ENCODE measurements at regions not wholly inside any gene's neighbourhood (a gene's known extent, or its start where the extent isn't known, plus 50 kb on each side); places are given as distances from the start of the nearest gene placed in this dataset.

DNA sequence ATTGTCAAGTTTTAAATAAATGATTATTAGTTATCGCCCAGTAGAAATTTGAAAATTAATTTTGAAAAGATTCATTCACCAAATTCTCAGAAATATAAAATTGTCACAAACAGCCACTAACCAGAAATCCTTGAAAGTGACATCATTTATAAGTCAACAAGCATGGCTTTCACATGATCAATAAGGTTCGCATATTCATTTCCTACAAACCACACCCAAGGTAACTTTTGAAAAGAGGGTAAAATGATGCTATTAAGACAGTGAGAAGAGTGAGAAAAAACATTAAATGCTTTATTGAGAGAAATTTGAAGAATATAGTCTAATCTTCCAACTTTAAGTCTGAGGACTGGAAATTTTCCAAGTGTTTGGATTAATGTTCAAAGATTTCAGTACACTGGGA lies 263.6 kb upstream of the ALCAM start:
- Histone ChIP-seq H4K91ac (ENCODE audit: insufficient read length, low read depth, low read length) (no peak overlapping the region), H3K79me1 (ENCODE audit: insufficient read depth, low read depth, low read length, poor library complexity, severe bottlenecking) (no peaks in the 10 kb centered on the region), H2AFZ (ENCODE audit: low read length) (no peak overlapping the region), H2BK12ac (ENCODE audit: insufficient read length, low read depth, low read length) (no peak overlapping the region), H3K9me3 (ENCODE audit: control insufficient read depth, low read depth, low read length) (no peaks in the 10 kb centered on the region), H3K14ac (ENCODE audit: insufficient read depth, low read length) (no peak overlapping the region), H2AK5ac (ENCODE audit: insufficient read length, low read length) (no peak overlapping the region), H3K56ac (ENCODE audit: insufficient read length, low read depth, low read length) (no peak overlapping the region), H2BK15ac (ENCODE audit: low read depth, low read length) (no peak overlapping the region), H3K23me2 (ENCODE audit: insufficient read length, low read depth, low read length, poor library complexity, severe bottlenecking) (no peaks in the 10 kb centered on the region), H3K18ac (ENCODE audit: insufficient read length, low read depth, low read length) (no peak overlapping the region), H4K5ac (ENCODE audit: insufficient read length, low read depth, low read length) (no peak overlapping the region), H3K9ac (ENCODE audit: extremely low read depth, insufficient read length, low read length) (no peak overlapping the region), H2BK20ac (ENCODE audit: low read depth, low read length, poor library complexity, severe bottlenecking) (no peak overlapping the region), H3K23ac (ENCODE audit: insufficient read length, low read depth, low read length) (no peak overlapping the region), H4K8ac (replicated peaks; ENCODE audit: insufficient read length, low read depth, low read length) (no peak overlapping the region), H3K4me1 (ENCODE audit: insufficient read depth, low read length) (no peaks in the 10 kb centered on the region), H4K20me1 (ENCODE audit: control insufficient read depth, insufficient read depth, insufficient read length) (no peaks in the 10 kb centered on the region), H3K27ac (ENCODE audit: insufficient read length, low read depth, low read length) (no peak overlapping the region), H3K4ac (ENCODE audit: low read depth, low read length) (no peak overlapping the region), H3K79me2 (ENCODE audit: insufficient read depth, low read length) (no peaks in the 10 kb centered on the region), H2BK120ac (ENCODE audit: low read depth, low read length, poor library complexity, severe bottlenecking) (no peak overlapping the region), H3T11ph (ENCODE audit: low read length) (no peak overlapping the region), H3K4me2 (ENCODE audit: insufficient read depth, insufficient read length, low read length) (no peak overlapping the region), H2BK5ac (ENCODE audit: insufficient read length, low read length) (no peak overlapping the region), H3K27me3 (ENCODE audit: insufficient read depth, low read length) (no peaks in the 10 kb centered on the region)
- WGBS (ENCODE audit: extremely low coverage, insufficient read length, low lambda C conversion rate) = no CpG with 5 or more reads among the region's 2 CpGs
- H3K4me3 Mint-ChIP-seq = no peak overlapping the region
- H3K9me3 Mint-ChIP-seq = peaks cover 1 to 7% of the 10 kb centered on the region in 2 experiments; a peak in 3 of 5 replicates
- peaks cover 0 to 5% (median 0%) of the 10 kb centered on the region in 3 experiments; a peak in 4 of 7 replicates for H3K36me3 Mint-ChIP-seq (ENCODE audit: insufficient read depth in 1 of 3, low read depth in 3 of 3)
- DNase-seq = no peak
- TF ChIP-seq, protein P1, sequence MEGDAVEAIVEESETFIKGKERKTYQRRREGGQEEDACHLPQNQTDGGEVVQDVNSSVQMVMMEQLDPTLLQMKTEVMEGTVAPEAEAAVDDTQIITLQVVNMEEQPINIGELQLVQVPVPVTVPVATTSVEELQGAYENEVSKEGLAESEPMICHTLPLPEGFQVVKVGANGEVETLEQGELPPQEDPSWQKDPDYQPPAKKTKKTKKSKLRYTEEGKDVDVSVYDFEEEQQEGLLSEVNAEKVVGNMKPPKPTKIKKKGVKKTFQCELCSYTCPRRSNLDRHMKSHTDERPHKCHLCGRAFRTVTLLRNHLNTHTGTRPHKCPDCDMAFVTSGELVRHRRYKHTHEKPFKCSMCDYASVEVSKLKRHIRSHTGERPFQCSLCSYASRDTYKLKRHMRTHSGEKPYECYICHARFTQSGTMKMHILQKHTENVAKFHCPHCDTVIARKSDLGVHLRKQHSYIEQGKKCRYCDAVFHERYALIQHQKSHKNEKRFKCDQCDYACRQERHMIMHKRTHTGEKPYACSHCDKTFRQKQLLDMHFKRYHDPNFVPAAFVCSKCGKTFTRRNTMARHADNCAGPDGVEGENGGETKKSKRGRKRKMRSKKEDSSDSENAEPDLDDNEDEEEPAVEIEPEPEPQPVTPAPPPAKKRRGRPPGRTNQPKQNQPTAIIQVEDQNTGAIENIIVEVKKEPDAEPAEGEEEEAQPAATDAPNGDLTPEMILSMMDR (conservative IDR thresholded peaks at IDR 0.05) = no peak
- H3K4me1 Mint-ChIP-seq = peaks cover 9 to 10% of the 10 kb centered on the region in 2 experiments
- no peaks in the 10 kb centered on the region for H3K27me3 Mint-ChIP-seq (ENCODE audit: low read depth)
- no peak overlapping the region for H3K27ac Mint-ChIP-seq
